Breast epithelium (tissue), 4 donors: ENCODE measurements at regions not wholly inside any gene's neighbourhood (a gene's known extent, or its start where the extent isn't known, plus 50 kb on each side); places are given as distances from the start of the nearest gene placed in this dataset.

Experiments
- DNase-seq, 2 donors: peaks; one replicate each; pipeline ENCODE4 v3.0.0-alpha.2; 2019; ENCODE audit warnings: low spot score in 2 of 2
- H3K27ac ChIP-seq, 2 donors: fragments of 200-600 bp; sonication (generic) in 1 of 2; one replicate each; pipeline ENCODE4 v1.5.1; 2016 to 2019; ENCODE audit warnings: mild to moderate bottlenecking in 1 of 2
- H3K27me3 ChIP-seq, 2 donors: fragments of 200-600 bp; sonication (generic) in 1 of 2; one replicate each; pipeline versions ENCODE4 v1.5.1 to v1.6.0; 2017 to 2019; ENCODE audit warnings: control low read depth in 1 of 2, mild to moderate bottlenecking in 1 of 2
- H3K36me3 ChIP-seq: fragments of 200-600 bp; one replicate; pipeline ENCODE4 v1.5.1; 2019
- H3K4me1 ChIP-seq, 2 donors: fragments of 200-600 bp; sonication (generic); one replicate each; pipeline ENCODE4 v1.5.1; 2016 to 2019; ENCODE audit warnings: control low read depth in 1 of 2
- H3K4me3 ChIP-seq, 3 donors: fragments of 200-600 bp; sonication (generic); 1 replicate in 2 of 3; 2 replicates in 1 of 3; pipeline ENCODE4 v1.5.1; 2016 to 2019; ENCODE audit warnings: mild to moderate bottlenecking in 3 of 3, moderate library complexity in 2 of 3
- H3K9me3 ChIP-seq, 2 donors: fragments of 200-600 bp; sonication (generic) in 1 of 2; one replicate each; pipeline ENCODE4 v1.5.1; 2016 to 2019; ENCODE audit warnings: control low read depth in 1 of 2
- POLR2A ChIP-seq: fragments of 450-650 bp; IDR thresholded peaks from one replicate; pipeline ENCODE4 v1.6.1; 2016; ENCODE audit warnings: antibody characterized with exemption, mild to moderate bottlenecking, moderate library complexity
- POLR2AphosphoS5 ChIP-seq, 3 donors: sonication (generic); formaldehyde crosslinking; IDR thresholded peaks; one replicate each; pipeline ENCODE4 v1.6.1; 2017; ENCODE audit warnings: antibody characterized with exemption in 3 of 3
- intact Hi-C: fragments of 100-400 bp; cut with DNase I; formaldehyde crosslinking; loops from one replicate; pipeline ENCODE4 v1.15.1; 2023; ENCODE audit warnings: low total_unique reads
- TF ChIP-seq, protein P1 (sequence below), 3 donors: fragments of 450-650 bp; IDR thresholded peaks; one replicate each; pipeline ENCODE4 v1.5.1; 2016 to 2017; ENCODE audit warnings: antibody characterized with exemption in 3 of 3, mild to moderate bottlenecking in 3 of 3, moderate library complexity in 3 of 3

DNA sequence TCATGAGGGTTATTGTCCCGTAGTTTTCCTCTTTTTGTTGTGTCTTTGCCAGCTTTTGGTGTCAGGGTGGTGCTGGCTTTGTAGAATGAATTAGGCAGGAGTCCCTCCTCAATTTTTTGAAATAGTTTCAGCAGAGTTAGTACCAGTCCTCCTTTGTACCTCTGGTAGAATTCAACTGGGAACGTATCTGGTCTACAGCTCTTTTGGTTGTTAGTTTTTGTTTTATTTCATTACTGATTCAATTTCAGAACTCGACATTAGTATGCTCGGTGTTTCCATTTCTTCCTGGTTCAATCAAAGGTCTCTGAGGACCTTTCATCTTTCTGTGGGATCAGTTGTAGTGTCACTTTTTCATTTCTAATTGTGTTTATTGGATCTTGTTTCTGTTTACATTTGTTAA is 1237.0 kb upstream of the PCDH9 start:
- intact Hi-C loops, result no loop called here
- no peak overlapping the region for H3K27ac ChIP-seq
- no peak for DNase-seq
- H3K4me3 ChIP-seq, result no peak overlapping the region
- no peak for TF ChIP-seq POLR2A
- no peak for TF ChIP-seq POLR2AphosphoS5 (IDR thresholded peaks at IDR 0.05)
- TF ChIP-seq, protein P1, sequence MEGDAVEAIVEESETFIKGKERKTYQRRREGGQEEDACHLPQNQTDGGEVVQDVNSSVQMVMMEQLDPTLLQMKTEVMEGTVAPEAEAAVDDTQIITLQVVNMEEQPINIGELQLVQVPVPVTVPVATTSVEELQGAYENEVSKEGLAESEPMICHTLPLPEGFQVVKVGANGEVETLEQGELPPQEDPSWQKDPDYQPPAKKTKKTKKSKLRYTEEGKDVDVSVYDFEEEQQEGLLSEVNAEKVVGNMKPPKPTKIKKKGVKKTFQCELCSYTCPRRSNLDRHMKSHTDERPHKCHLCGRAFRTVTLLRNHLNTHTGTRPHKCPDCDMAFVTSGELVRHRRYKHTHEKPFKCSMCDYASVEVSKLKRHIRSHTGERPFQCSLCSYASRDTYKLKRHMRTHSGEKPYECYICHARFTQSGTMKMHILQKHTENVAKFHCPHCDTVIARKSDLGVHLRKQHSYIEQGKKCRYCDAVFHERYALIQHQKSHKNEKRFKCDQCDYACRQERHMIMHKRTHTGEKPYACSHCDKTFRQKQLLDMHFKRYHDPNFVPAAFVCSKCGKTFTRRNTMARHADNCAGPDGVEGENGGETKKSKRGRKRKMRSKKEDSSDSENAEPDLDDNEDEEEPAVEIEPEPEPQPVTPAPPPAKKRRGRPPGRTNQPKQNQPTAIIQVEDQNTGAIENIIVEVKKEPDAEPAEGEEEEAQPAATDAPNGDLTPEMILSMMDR (IDR thresholded peaks at IDR 0.05), result no peak
- H3K27me3 ChIP-seq, result no peaks in the 10 kb centered on the region
- no peaks in the 10 kb centered on the region for H3K36me3 ChIP-seq
- H3K4me1 ChIP-seq, result no peaks in the 10 kb centered on the region
- H3K9me3 ChIP-seq, result no peaks in the 10 kb centered on the region

DNA sequence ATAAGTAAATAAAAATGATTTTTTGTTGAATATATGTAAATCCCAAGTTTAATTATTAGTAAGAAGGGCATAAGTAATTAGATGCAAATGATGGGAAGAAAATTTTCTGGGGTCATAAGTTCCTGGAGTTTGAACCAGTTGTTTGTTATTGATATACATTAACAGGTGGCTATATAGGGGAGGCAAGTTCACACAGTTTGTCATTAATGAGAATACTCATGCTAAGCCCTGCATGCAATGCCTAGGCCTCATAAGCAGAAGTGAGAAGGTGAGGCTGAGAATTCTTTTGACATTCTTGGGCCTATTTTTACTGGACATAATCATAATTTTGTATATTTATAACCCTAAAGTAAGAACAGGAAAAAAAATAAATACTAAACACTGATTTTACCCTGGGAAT is 1210.7 kb upstream of the PCDH9 start:
- DNase-seq, result no peak
- TF ChIP-seq, protein P1 (IDR thresholded peaks at IDR 0.05), result no peak
- TF ChIP-seq POLR2A (no peak), POLR2AphosphoS5 (IDR thresholded peaks at IDR 0.05) (no peak)
- H3K9me3 ChIP-seq, result no peaks in the 10 kb centered on the region

GRCh38 chr13:68439817-68440216 is 1209.7 kb upstream of the PCDH9 start:
- no peak for DNase-seq
- Histone ChIP-seq H3K4me3 (no peak overlapping the region), H3K27ac (no peak overlapping the region), H3K27me3 (no peaks in the 10 kb centered on the region), H3K9me3 (no peaks in the 10 kb centered on the region), H3K4me1 (no peaks in the 10 kb centered on the region), H3K36me3 (no peaks in the 10 kb centered on the region)
- intact Hi-C loops, result no loop called here
- TF ChIP-seq, protein P1 (IDR thresholded peaks at IDR 0.05), result no peak
- TF ChIP-seq POLR2AphosphoS5 (IDR thresholded peaks at IDR 0.05) (no peak), POLR2A (no peak)

More for the DNA sequence above, 1210.7 kb upstream of the PCDH9 start:
- no peaks in the 10 kb centered on the region for H3K4me1 ChIP-seq
- no peaks in the 10 kb centered on the region for H3K27me3 ChIP-seq
- intact Hi-C loops, result no loop called here
- H3K4me3 ChIP-seq, result no peak overlapping the region
- H3K36me3 ChIP-seq, result no peaks in the 10 kb centered on the region
- no peak overlapping the region for H3K27ac ChIP-seq

- Histone ChIP-seq H3K9me3 (no peaks in the 10 kb centered on the region), H3K36me3 (no peaks in the 10 kb centered on the region), H3K27me3 (no peaks in the 10 kb centered on the region), H3K4me1 (no peaks in the 10 kb centered on the region), H3K4me3 (no peak overlapping the region), H3K27ac (no peak overlapping the region)
- DNase-seq, result no peak
- TF ChIP-seq, protein P1 (IDR thresholded peaks at IDR 0.05), result no peak
- intact Hi-C loops, result no loop called here
Measured at GRCh38 chr13:68428292-68428691, 1198.2 kb upstream of the PCDH9 start.

GRCh38 chr13:68417801-68418200 is 1187.7 kb upstream of the PCDH9 start:
- H3K27ac ChIP-seq, result no peak overlapping the region
- no peaks in the 10 kb centered on the region for H3K36me3 ChIP-seq
- TF ChIP-seq POLR2AphosphoS5 (IDR thresholded peaks at IDR 0.05) (no peak), POLR2A (no peak)
- TF ChIP-seq, protein P1 (IDR thresholded peaks at IDR 0.05), result no peak
- no peaks in the 10 kb centered on the region for H3K4me1 ChIP-seq
- H3K9me3 ChIP-seq, result no peaks in the 10 kb centered on the region
- H3K27me3 ChIP-seq, result no peaks in the 10 kb centered on the region
- no peak for DNase-seq
- no peak overlapping the region for H3K4me3 ChIP-seq
- intact Hi-C loops, result no loop called here
